ENCODE measurements at regions not wholly inside any gene's neighbourhood (a gene's known extent, or its start where the extent isn't known, plus 50 kb on each side); places are given as distances from the start of the nearest gene placed in this dataset.

GRCh38 chr18:66167829-66168684 lies 417.2 kb downstream of the CDH7 start:
- Mint-ChIP-seq H3K4me1 (no peaks in the 10 kb centered on the region), H3K4me3 (no peak overlapping the region), H3K9me3 (peaks cover 6% of the 10 kb centered on the region), H3K27me3 (ENCODE audit: low read depth) (no peaks in the 10 kb centered on the region), H3K27ac (no peak overlapping the region), H3K36me3 (peaks cover 4% of the 10 kb centered on the region; the same call in 1 of the 2 replicates)
- DNase-seq (ENCODE audit: low spot score) (no peak), ATAC-seq (no peak)
- ChIA-PET CTCF (no interaction called here), POLR2A (no interaction called here)
- TF ChIP-seq KAT7 (CRISPR knock-in tag; IDR thresholded peaks at IDR 0.05; ENCODE audit: borderline replicate concordance) (no peak), E2F4 (CRISPR knock-in tag; IDR thresholded peaks at IDR 0.05; ENCODE audit: borderline replicate concordance, low read depth) (no peak), AFF4 (CRISPR knock-in tag; IDR thresholded peaks at IDR 0.05; ENCODE audit: borderline replicate concordance) (no peak), JAZF1 (CRISPR knock-in tag; IDR thresholded peaks at IDR 0.05) (no peak), HMGXB4 (CRISPR knock-in tag; IDR thresholded peaks at IDR 0.05) (no peak), FOXK1 (CRISPR knock-in tag; IDR thresholded peaks at IDR 0.05) (no peak), NFE2L1 (CRISPR knock-in tag; IDR thresholded peaks at IDR 0.05) (no peak), ZNF138 (CRISPR knock-in tag; conservative IDR thresholded peaks at IDR 0.05) (no peak), MAX (CRISPR knock-in tag; IDR thresholded peaks at IDR 0.05) (no peak), NFYB (CRISPR knock-in tag; conservative IDR thresholded peaks at IDR 0.05; ENCODE audit: low read depth) (no peak), GABPB1 (CRISPR knock-in tag; IDR thresholded peaks at IDR 0.05) (no peak), TEAD1 (CRISPR knock-in tag; IDR thresholded peaks at IDR 0.05) (no peak)

GRCh38 chr18:66160007-66160406 lies 409.2 kb downstream of the CDH7 start:
- POLR2A ChIA-PET, result no interaction called here
- TF ChIP-seq MAX (CRISPR knock-in tag; IDR thresholded peaks at IDR 0.05), result no peak
- no peak for TF ChIP-seq SMAD3 (CRISPR knock-in tag; IDR thresholded peaks at IDR 0.05; ENCODE audit: borderline replicate concordance)
- no peak for TF ChIP-seq ZNF416 (CRISPR knock-in tag; IDR thresholded peaks at IDR 0.05)
- TF ChIP-seq TEAD4 (CRISPR knock-in tag; IDR thresholded peaks at IDR 0.05), result no peak
- no peak for TF ChIP-seq ATF3 (CRISPR knock-in tag; conservative IDR thresholded peaks at IDR 0.05)
- no peak for TF ChIP-seq AFF4 (CRISPR knock-in tag; IDR thresholded peaks at IDR 0.05; ENCODE audit: borderline replicate concordance)
- TF ChIP-seq ZNF281 (CRISPR knock-in tag; IDR thresholded peaks at IDR 0.05), result no peak
- no peak for DNase-seq (ENCODE audit: low spot score)
- peaks cover 4% of the 10 kb centered on the region; the same call in 1 of the 2 replicates for H3K36me3 Mint-ChIP-seq
- H3K27ac Mint-ChIP-seq, result no peak overlapping the region
- peaks cover 6% of the 10 kb centered on the region for H3K9me3 Mint-ChIP-seq
- CTCF ChIA-PET, result no interaction called here
- no peaks in the 10 kb centered on the region for H3K27me3 Mint-ChIP-seq (ENCODE audit: low read depth)
- ATAC-seq, result no peak
- H3K4me1 Mint-ChIP-seq, result no peaks in the 10 kb centered on the region
- no peak overlapping the region for H3K4me3 Mint-ChIP-seq

All from WTC11 (cell line).